ENCODE measurements at regions not wholly inside any gene's neighbourhood (a gene's known extent, or its start where the extent isn't known, plus 50 kb on each side); places are given as distances from the start of the nearest gene placed in this dataset.

DNA sequence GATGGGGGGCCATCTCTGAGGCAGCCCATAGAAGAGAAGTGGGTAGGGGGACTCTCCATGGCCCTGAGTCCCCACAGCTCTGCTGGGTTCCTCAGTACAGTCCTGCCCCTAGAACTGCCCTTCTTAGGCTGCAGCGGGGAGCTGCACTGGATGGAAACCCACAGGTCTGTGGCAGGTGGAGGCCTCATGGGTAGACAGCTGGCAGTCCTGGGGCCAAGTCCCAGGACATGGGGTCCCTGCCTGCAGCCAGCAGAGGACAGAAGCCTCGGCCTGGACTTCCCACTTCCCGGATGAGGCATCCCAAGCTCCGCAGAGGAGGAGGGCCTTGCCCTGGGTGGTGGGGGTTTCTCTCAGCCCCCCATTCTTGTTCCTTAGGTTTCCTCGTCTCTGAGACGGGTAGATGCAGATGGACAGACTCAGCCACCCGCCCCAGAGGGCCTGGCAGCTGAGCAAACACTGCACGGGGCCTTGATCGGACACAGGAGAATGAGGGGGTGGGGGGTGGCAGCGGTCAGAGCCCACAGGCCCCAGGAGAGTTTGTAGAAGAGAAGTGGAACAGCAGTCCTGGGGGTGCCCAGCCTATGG, 153.8 kb downstream of the C9orf50 start:
- WGBS, result 77% methylated on average over 7 of the region's 10 CpGs
- TF ChIP-seq POLR2AphosphoS5 (IDR thresholded peaks at IDR 0.05) (no peak), EP300 (IDR thresholded peaks at IDR 0.05) (no peak), POLR2A (IDR thresholded peaks at IDR 0.05; ENCODE audit: low read depth) (no peak)
- TF ChIP-seq, protein P1, sequence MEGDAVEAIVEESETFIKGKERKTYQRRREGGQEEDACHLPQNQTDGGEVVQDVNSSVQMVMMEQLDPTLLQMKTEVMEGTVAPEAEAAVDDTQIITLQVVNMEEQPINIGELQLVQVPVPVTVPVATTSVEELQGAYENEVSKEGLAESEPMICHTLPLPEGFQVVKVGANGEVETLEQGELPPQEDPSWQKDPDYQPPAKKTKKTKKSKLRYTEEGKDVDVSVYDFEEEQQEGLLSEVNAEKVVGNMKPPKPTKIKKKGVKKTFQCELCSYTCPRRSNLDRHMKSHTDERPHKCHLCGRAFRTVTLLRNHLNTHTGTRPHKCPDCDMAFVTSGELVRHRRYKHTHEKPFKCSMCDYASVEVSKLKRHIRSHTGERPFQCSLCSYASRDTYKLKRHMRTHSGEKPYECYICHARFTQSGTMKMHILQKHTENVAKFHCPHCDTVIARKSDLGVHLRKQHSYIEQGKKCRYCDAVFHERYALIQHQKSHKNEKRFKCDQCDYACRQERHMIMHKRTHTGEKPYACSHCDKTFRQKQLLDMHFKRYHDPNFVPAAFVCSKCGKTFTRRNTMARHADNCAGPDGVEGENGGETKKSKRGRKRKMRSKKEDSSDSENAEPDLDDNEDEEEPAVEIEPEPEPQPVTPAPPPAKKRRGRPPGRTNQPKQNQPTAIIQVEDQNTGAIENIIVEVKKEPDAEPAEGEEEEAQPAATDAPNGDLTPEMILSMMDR (IDR thresholded peaks at IDR 0.05), result no peak
- no peak overlapping the region for H3K27ac ChIP-seq (replicated peaks in 1 of 4)
- no peaks in the 10 kb centered on the region for H3K9me3 ChIP-seq
- intact Hi-C loops (cut with DNase I), result no loop called here
- no peaks in the 10 kb centered on the region for H3K27me3 ChIP-seq
- H3K4me1 ChIP-seq, result peaks cover 13 to 45% (median 27%) of the 10 kb centered on the region in 4 donors
- no peaks in the 10 kb centered on the region for H3K36me3 ChIP-seq
- H3K4me3 ChIP-seq, result no peak overlapping the region
- no peak for DNase-seq (ENCODE audit: extremely low spot score)

DNA sequence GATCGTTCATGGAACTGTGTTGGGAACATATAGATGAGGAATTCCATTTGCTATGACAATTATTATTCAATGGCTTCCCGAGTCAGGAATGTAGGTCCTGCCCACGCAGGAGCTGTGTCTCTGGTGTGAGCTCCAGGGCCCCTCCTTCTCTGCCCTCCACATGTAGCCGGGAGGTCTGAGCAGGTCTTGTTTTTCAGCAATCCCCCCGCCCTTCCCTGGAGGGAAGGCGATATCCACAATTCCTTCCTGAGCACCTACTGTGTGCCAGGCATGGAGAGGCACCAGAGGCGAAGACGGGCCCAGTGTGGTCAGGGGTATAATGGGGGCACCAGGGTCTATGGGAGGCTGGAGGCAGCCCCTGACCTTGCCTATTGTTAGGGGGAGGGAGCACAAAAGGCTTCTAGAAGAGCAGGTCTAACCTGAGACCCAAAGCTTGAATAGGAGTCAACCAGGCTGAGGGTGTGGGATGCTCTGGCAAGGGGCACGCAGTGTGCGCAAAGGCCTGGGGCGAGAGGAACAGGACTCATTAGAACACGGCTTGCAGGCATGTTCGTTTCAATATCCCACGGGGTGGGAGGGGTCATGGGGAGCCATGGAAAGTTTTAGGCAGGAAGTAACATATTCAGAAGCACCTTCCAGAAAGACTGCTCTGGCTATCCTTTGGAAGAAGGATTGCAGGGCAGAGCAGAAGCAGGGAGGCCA, 154.9 kb downstream of the C9orf50 start:
- Histone ChIP-seq H3K36me3 (no peaks in the 10 kb centered on the region), H3K4me1 (peaks cover 23 to 56% (median 38%) of the 10 kb centered on the region in 4 donors), H3K27me3 (no peaks in the 10 kb centered on the region), H3K27ac (replicated peaks in 1 of 4) (no peak overlapping the region), H3K9me3 (no peaks in the 10 kb centered on the region), H3K4me3 (no peak overlapping the region)
- TF ChIP-seq POLR2AphosphoS5 (IDR thresholded peaks at IDR 0.05) (no peak), EP300 (IDR thresholded peaks at IDR 0.05) (no peak), POLR2A (IDR thresholded peaks at IDR 0.05; ENCODE audit: low read depth) (no peak)
- TF ChIP-seq, protein P1 (IDR thresholded peaks at IDR 0.05), result no peak
- no peak for DNase-seq (ENCODE audit: extremely low spot score)
- 75% methylated on average over 14 of the region's 14 CpGs for WGBS
- intact Hi-C loops (cut with DNase I), result no loop called here

DNA sequence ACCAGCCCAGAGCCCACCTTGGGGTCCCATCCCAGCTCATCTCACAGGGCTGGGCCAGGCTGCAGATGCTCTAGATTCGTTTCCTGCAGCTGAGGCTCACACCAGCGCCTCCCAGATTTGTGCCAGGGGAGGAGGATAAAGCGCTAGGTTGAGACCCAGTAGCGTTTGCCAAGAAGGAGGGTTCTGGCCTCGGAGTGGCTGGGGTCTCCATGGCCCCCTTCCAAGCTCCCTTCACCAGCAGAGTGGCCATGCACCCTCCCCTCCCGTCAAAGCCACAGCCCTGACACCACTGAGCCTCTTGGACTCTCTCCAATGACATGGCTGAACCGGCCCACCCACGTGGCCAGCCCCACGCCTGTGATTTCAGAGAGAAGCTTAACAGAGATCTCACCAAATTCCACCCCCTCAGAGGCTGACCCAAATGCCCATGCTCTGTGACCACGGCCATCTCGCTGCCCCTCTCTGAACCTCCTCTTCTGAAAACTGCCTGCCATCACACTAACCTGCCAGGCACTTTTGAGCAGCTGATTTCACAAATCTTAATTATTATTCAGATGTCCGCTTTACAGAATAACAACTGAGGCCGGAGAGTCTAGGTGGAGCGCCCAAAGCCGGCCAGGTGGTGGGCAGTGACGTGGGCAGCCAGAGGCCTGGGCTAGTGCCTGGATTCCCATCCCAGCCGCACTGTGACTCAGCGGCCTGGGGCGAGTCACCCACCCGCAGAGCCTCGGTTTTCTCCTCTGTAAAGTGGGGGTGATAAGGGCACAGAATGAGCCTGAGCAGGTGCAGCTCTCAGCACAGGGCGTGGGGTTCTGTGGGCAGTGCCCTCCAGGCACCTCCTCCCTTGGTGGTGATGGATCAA, 155.7 kb downstream of the C9orf50 start:
- Histone ChIP-seq H3K27me3 (no peaks in the 10 kb centered on the region), H3K27ac (replicated peaks in 1 of 4) (peak overlapping the region in 1 of 4 donors; percentile 5), H3K4me3 (no peak overlapping the region), H3K9me3 (no peaks in the 10 kb centered on the region), H3K4me1 (peaks cover 28 to 56% (median 42%) of the 10 kb centered on the region in 4 donors), H3K36me3 (no peaks in the 10 kb centered on the region)
- DNase-seq (ENCODE audit: extremely low spot score), result no peak
- TF ChIP-seq, protein P1 (IDR thresholded peaks at IDR 0.05), result no peak
- TF ChIP-seq POLR2A (IDR thresholded peaks at IDR 0.05; ENCODE audit: low read depth) (no peak), EP300 (IDR thresholded peaks at IDR 0.05) (no peak), POLR2AphosphoS5 (IDR thresholded peaks at IDR 0.05) (no peak)
- intact Hi-C loops (cut with DNase I), result no loop called here
- 55% methylated on average over 19 of the region's 22 CpGs for WGBS

DNA sequence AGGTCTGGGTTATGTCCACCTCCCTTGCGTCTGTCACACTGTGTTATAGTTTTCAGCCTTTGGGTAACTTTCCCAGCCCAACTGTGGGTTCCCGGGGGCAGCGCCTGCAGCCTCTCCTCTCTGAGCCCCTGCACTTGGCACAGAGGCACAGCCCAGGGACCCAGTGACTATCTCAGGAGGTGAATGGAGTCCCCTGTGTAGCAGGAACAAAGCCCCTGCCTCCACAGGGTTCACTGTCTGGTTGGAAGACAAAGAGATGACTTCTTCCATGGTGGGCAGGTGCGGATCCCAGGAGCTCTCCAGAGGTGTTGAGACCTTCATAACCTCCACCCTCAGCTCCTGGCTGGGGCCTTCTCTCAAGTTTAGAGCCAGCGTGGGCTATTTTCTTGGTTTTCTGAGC, 156.9 kb downstream of the C9orf50 start:
- no CpG with 5 or more reads among the region's 5 CpGs for WGBS
- H3K4me3 ChIP-seq, result no peak overlapping the region
- H3K4me1 ChIP-seq, result peaks cover 40 to 64% (median 54%) of the 10 kb centered on the region in 4 donors
- H3K27me3 ChIP-seq, result no peaks in the 10 kb centered on the region
- H3K27ac ChIP-seq (replicated peaks in 1 of 4), result no peak overlapping the region
- H3K9me3 ChIP-seq, result no peaks in the 10 kb centered on the region
- no peak for DNase-seq (ENCODE audit: extremely low spot score)
- no peaks in the 10 kb centered on the region for H3K36me3 ChIP-seq
- intact Hi-C loops (cut with DNase I), result no loop called here
- no peak for TF ChIP-seq EP300 (IDR thresholded peaks at IDR 0.05)
- no peak for TF ChIP-seq POLR2AphosphoS5 (IDR thresholded peaks at IDR 0.05)
- TF ChIP-seq, protein P1 (IDR thresholded peaks at IDR 0.05), result no peak
- no peak for TF ChIP-seq POLR2A (IDR thresholded peaks at IDR 0.05; ENCODE audit: low read depth)

Data from esophagus muscularis mucosa (tissue), 4 donors.